PC-9 (cell line): ENCODE measurements at regions not wholly inside any gene's neighbourhood (a gene's known extent, or its start where the extent isn't known, plus 50 kb on each side); places are given as distances from the start of the nearest gene placed in this dataset.
A peak's percentile ranks its signal among the peaks of the same experiment; 100 is the strongest.

Experiments
- BruUV-seq: library from RNA; stranded (reverse); fragments of 400-500 nt; replicated peaks from 2 replicates; lab custom pipeline; 2021; lab: Mats Ljungman, UMichigan
- CTCF ChIA-PET: fragments of 300-600 bp; sonication (Branson Sonifier 250); formaldehyde crosslinking; loops from one replicate; lab custom pipeline; 2022; ENCODE audit warnings: antibody characterized with exemption; lab: Charles Lee
- POLR2A ChIA-PET: fragments of 300-600 bp; sonication (Branson Sonifier 250); formaldehyde crosslinking; loops from one replicate; lab custom pipeline; 2022; ENCODE audit warnings: antibody characterized with exemption; ENCODE audit not compliant: unreplicated experiment; lab: Charles Lee
- DNase-seq, 2 experiments: peaks; one replicate each; pipeline versions ENCODE4 v3.0.0 to v3.0.0-alpha.2; 2015 to 2022; ENCODE audit warnings: mixed read lengths in 1 of 2
- H2AFZ ChIP-seq: fragments of 200-600 bp; sonication (generic); 2 replicates; pipeline ENCODE4 v1.8.1; 2017; ENCODE audit warnings: antibody characterized with exemption
- H3F3A ChIP-seq: fragments of 200-600 bp; sonication (generic); 2 replicates; pipeline ENCODE4 v1.8.1; 2017; ENCODE audit warnings: antibody characterized with exemption, mild to moderate bottlenecking, low read depth; ENCODE audit not compliant: insufficient read depth
- H3K27ac ChIP-seq: fragments of 200-600 bp; sonication (generic); 2 replicates; pipeline ENCODE4 v1.6.1; 2016; ENCODE audit warnings: mixed run types
- H3K27me3 ChIP-seq: fragments of 200-600 bp; sonication (generic); 2 replicates; pipeline ENCODE4 v1.6.1; 2016; ENCODE audit warnings: low read depth, mixed run types; ENCODE audit not compliant: insufficient read depth
- H3K36me3 ChIP-seq: fragments of 200-600 bp; sonication (generic); 2 replicates; pipeline ENCODE4 v1.6.1; 2016; ENCODE audit warnings: low read depth, mixed run types
- H3K4me1 ChIP-seq: fragments of 200-600 bp; sonication (generic); replicated peaks from 2 replicates; pipeline ENCODE4 v1.6.1; 2016; ENCODE audit warnings: mixed run types; ENCODE audit not compliant: insufficient read depth
- H3K4me2 ChIP-seq: fragments of 200-600 bp; sonication (generic); 2 replicates; pipeline ENCODE4 v1.6.1; 2017; ENCODE audit warnings: mixed run types
- H3K4me3 ChIP-seq: fragments of 200-600 bp; sonication (generic); 2 replicates; pipeline ENCODE4 v1.6.1; 2016; ENCODE audit warnings: mixed run types
- H3K79me2 ChIP-seq: fragments of 200-600 bp; sonication (generic); 2 replicates; pipeline ENCODE4 v1.6.1; 2017; ENCODE audit warnings: low read depth, mixed run types
- H3K9me2 ChIP-seq: fragments of 200-600 bp; sonication (generic); 2 replicates; pipeline ENCODE4 v1.8.1; 2017; ENCODE audit warnings: mild to moderate bottlenecking; ENCODE audit not compliant: insufficient read depth
- H3K9me3 ChIP-seq: fragments of 200-600 bp; sonication (generic); 2 replicates; pipeline ENCODE4 v1.8.1; 2016; ENCODE audit warnings: low read depth; ENCODE audit not compliant: insufficient read depth
- H4K20me1 ChIP-seq: fragments of 200-600 bp; sonication (generic); 2 replicates; pipeline ENCODE4 v1.8.1; 2017; ENCODE audit not compliant: insufficient read depth
- EZH2 ChIP-seq: fragments of 200-600 bp; sonication (generic); IDR thresholded peaks from 2 replicates; pipeline ENCODE4 v1.8.0; 2017; ENCODE audit warnings: antibody characterized with exemption, low read depth
- intact Hi-C: fragments of 100-400 bp; cut with micrococcal nuclease; formaldehyde crosslinking; loops from one replicate; pipeline ENCODE4 v1.10.0; 2022; ENCODE audit not compliant: unreplicated experiment
- TF ChIP-seq, protein P1 (sequence below): fragments of 200-600 bp; sonication (generic); conservative IDR thresholded peaks from 2 replicates; pipeline ENCODE4 v1.6.1; 2017; ENCODE audit warnings: mixed run types, antibody characterized with exemption, mild to moderate bottlenecking, moderate library complexity

DNA sequence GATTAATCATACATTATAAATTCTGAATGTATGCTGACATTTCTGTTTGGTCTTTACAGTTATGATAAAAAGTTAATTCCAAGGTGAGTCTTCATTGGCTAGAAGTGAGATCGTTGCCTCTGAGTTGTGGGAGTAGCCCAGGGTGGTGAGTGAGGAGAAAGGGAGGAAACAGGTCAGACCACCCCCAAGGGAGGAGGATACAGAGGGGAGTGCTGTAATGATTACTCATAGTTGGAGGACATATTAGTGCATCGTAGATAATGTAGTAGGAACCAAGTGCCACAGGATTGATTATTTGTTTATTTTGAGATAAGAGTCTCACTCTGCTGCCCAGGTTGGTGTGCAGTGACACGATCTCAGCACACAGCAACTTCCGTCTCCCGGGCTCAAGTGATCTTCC is 672.2 kb downstream of the INHBA start:
- H3K27ac ChIP-seq = no peak overlapping the region
- H3K27me3 ChIP-seq = no peaks in the 10 kb centered on the region
- ChIA-PET CTCF (no interaction called here), POLR2A (no interaction called here)
- no TSS peak for BruUV-seq
- H3K79me2 ChIP-seq = no peaks in the 10 kb centered on the region
- H2AFZ ChIP-seq = no peak overlapping the region
- H3K36me3 ChIP-seq = no peaks in the 10 kb centered on the region
- no peak overlapping the region for H3K4me2 ChIP-seq
- H3F3A ChIP-seq = peaks cover 23% of the 10 kb centered on the region; the same call in 1 of the 2 replicates
- intact Hi-C loops = no loop called here
- H4K20me1 ChIP-seq = no peaks in the 10 kb centered on the region
- no peaks in the 10 kb centered on the region for H3K9me2 ChIP-seq
- H3K4me1 ChIP-seq = peaks cover 22% of the 10 kb centered on the region
- TF ChIP-seq EZH2 = no peak
- TF ChIP-seq, protein P1, sequence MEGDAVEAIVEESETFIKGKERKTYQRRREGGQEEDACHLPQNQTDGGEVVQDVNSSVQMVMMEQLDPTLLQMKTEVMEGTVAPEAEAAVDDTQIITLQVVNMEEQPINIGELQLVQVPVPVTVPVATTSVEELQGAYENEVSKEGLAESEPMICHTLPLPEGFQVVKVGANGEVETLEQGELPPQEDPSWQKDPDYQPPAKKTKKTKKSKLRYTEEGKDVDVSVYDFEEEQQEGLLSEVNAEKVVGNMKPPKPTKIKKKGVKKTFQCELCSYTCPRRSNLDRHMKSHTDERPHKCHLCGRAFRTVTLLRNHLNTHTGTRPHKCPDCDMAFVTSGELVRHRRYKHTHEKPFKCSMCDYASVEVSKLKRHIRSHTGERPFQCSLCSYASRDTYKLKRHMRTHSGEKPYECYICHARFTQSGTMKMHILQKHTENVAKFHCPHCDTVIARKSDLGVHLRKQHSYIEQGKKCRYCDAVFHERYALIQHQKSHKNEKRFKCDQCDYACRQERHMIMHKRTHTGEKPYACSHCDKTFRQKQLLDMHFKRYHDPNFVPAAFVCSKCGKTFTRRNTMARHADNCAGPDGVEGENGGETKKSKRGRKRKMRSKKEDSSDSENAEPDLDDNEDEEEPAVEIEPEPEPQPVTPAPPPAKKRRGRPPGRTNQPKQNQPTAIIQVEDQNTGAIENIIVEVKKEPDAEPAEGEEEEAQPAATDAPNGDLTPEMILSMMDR = no peak
- no peak for DNase-seq
- H3K9me3 ChIP-seq = no peaks in the 10 kb centered on the region; the same call in 1 of the 2 replicates
- H3K4me3 ChIP-seq = no peak overlapping the region

DNA sequence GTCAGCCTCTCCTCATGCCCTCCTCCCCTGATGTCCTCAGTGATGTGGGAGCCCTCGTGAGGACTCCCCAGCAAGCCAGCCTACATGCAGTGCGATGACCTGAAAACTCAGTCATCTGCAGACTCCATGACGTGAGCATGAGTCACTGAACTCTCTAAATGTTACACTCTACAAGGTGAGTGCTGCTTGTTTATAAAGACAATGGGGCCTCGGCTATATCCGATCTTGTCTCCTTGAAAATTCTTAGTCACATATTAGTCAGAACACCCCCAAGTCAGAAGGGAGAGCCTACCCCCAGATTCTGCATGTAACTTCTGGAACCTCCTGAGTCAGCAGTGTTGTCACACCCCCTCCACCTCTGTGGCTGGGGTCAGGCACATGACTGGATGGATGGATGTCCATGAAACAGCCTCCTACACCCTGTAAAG is 673.8 kb downstream of the INHBA start:
- ChIA-PET CTCF (no interaction called here), POLR2A (interaction anchor here (0.6 kb wide), 2 partner anchors 200 to 674 kb away, joined by 4 read pairs; partner anchors contain the start of gene INHBA)
- TF ChIP-seq, protein P1 = no peak
- no peak for TF ChIP-seq EZH2
- no peaks in the 10 kb centered on the region for H3K79me2 ChIP-seq
- peak; percentile 74 to 84 for DNase-seq
- no TSS peak for BruUV-seq
- H2AFZ ChIP-seq = no peak overlapping the region
- peak overlapping the region; percentile 39 for H3K27ac ChIP-seq
- peaks cover 23% of the 10 kb centered on the region; the same call in 1 of the 2 replicates for H3F3A ChIP-seq
- no peak overlapping the region for H3K4me3 ChIP-seq
- H3K4me2 ChIP-seq = no peak overlapping the region; the same call in 1 of the 2 replicates
- no peaks in the 10 kb centered on the region for H4K20me1 ChIP-seq
- no peaks in the 10 kb centered on the region for H3K9me2 ChIP-seq
- H3K4me1 ChIP-seq = peaks cover 22% of the 10 kb centered on the region
- no peaks in the 10 kb centered on the region for H3K27me3 ChIP-seq
- no peaks in the 10 kb centered on the region for H3K36me3 ChIP-seq
- no peaks in the 10 kb centered on the region; the same call in 1 of the 2 replicates for H3K9me3 ChIP-seq
- intact Hi-C loops = loop anchor here (1.0 kb wide), 1 partner anchor 130 kb away; no protein-coding TSS in a partner anchor

DNA sequence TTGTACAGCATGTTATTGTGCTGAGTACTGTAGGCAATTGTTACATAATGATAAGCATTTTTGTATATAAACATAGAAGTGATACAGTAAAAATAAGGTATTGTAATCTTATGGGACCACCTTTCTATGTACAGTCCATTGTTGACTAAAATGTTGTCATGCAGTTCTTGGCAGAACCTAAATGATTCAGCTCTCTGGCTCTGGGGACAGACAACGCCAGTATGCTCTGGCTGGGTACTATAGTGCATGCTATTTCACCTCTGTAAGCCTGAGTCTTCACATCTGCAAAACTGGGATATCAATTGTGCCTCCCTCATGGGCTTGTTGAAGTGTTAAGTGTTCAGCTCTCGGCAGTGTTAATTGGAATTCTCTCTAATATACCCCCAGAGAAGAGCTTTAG is 674.3 kb downstream of the INHBA start:
- Histone ChIP-seq H3K4me2 (no peak overlapping the region; the same call in 1 of the 2 replicates), H4K20me1 (no peaks in the 10 kb centered on the region), H3K79me2 (no peaks in the 10 kb centered on the region), H3K9me3 (no peaks in the 10 kb centered on the region; the same call in 1 of the 2 replicates), H2AFZ (no peak overlapping the region), H3K9me2 (no peaks in the 10 kb centered on the region), H3K36me3 (no peaks in the 10 kb centered on the region), H3K27ac (0 out of 2 replicates have a peak overlapping the region, but pooled peaks have one; percentile 1), H3K4me3 (no peak overlapping the region), H3K27me3 (no peaks in the 10 kb centered on the region), H3K4me1 (peaks cover 22% of the 10 kb centered on the region), H3F3A (peaks cover 23% of the 10 kb centered on the region; the same call in 1 of the 2 replicates)
- no peak for TF ChIP-seq EZH2
- TF ChIP-seq, protein P1 = no peak
- ChIA-PET POLR2A (interaction anchor here (0.6 kb wide), 1 partner anchor 200 kb away, joined by 4 read pairs; no protein-coding TSS in a partner anchor), CTCF (no interaction called here)
- peak in 1 of 2 experiments; percentile 27 for DNase-seq
- intact Hi-C loops = no loop called here
- TSS peak; percentile 55 for BruUV-seq
